Glutamatergic neuron (in vitro differentiated cells): ENCODE measurements at regions not wholly inside any gene's neighbourhood (a gene's known extent, or its start where the extent isn't known, plus 50 kb on each side); places are given as distances from the start of the nearest gene placed in this dataset.

Experiments
- DNase-seq: peaks from one replicate; pipeline ENCODE4 v3.0.0; 2022
- H3K27ac Mint-ChIP-seq: one replicate; pipeline ENCODE4 v1.8.0; 2020; ENCODE audit warnings: mild to moderate bottlenecking, mixed read lengths, inconsistent platforms; ENCODE audit not compliant: unreplicated experiment
- H3K27me3 Mint-ChIP-seq: one replicate; pipeline ENCODE4 v1.8.0; 2020; ENCODE audit warnings: mild to moderate bottlenecking, moderate library complexity, mixed read lengths, inconsistent platforms; ENCODE audit not compliant: unreplicated experiment
- H3K36me3 Mint-ChIP-seq: one replicate; pipeline ENCODE4 v1.8.0; 2020; ENCODE audit warnings: mild to moderate bottlenecking, mixed read lengths, inconsistent platforms; ENCODE audit not compliant: unreplicated experiment
- H3K4me1 Mint-ChIP-seq: one replicate; pipeline ENCODE4 v1.8.0; 2020; ENCODE audit warnings: mild to moderate bottlenecking, low read depth, mixed read lengths, inconsistent platforms; ENCODE audit not compliant: unreplicated experiment
- H3K4me3 Mint-ChIP-seq: one replicate; pipeline ENCODE4 v1.8.0; 2020; ENCODE audit warnings: mild to moderate bottlenecking, mixed read lengths, inconsistent platforms; ENCODE audit not compliant: unreplicated experiment
- H3K9me3 Mint-ChIP-seq: one replicate; pipeline ENCODE4 v1.8.0; 2020; ENCODE audit warnings: mild to moderate bottlenecking, moderate library complexity, mixed read lengths, inconsistent platforms; ENCODE audit not compliant: unreplicated experiment
- TF ChIP-seq, protein P1 (sequence below): fragments of 200-600 bp; sonication (generic); IDR thresholded peaks from one replicate; pipeline ENCODE4 v1.5.0; 2021; ENCODE audit not compliant: partially characterized antibody, unreplicated experiment

DNA sequence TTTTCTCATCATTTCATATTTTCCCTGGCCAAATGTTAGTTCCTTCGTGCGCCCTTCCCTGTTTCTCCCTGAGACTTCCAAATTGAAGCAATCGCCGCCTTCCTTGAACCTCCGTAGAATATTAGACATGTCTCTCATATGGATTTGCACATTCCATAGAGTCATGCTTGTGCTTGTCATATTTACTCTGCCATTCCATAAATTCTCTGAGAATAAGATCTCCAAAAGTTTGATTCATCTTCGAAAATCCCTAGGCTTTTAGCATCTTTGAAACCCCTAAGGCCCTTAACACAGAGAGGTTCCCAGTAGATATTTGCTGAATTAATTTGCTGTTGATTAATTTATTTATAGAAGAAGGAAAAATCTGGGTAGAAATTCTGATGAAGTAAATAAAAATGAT is 202.2 kb upstream of the PIK3C3 start:
- TF ChIP-seq, protein P1, sequence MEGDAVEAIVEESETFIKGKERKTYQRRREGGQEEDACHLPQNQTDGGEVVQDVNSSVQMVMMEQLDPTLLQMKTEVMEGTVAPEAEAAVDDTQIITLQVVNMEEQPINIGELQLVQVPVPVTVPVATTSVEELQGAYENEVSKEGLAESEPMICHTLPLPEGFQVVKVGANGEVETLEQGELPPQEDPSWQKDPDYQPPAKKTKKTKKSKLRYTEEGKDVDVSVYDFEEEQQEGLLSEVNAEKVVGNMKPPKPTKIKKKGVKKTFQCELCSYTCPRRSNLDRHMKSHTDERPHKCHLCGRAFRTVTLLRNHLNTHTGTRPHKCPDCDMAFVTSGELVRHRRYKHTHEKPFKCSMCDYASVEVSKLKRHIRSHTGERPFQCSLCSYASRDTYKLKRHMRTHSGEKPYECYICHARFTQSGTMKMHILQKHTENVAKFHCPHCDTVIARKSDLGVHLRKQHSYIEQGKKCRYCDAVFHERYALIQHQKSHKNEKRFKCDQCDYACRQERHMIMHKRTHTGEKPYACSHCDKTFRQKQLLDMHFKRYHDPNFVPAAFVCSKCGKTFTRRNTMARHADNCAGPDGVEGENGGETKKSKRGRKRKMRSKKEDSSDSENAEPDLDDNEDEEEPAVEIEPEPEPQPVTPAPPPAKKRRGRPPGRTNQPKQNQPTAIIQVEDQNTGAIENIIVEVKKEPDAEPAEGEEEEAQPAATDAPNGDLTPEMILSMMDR: no peak
- Mint-ChIP-seq H3K36me3 (no peaks in the 10 kb centered on the region), H3K9me3 (no peaks in the 10 kb centered on the region), H3K27me3 (no peaks in the 10 kb centered on the region), H3K27ac (no peak overlapping the region), H3K4me1 (no peaks in the 10 kb centered on the region), H3K4me3 (no peak overlapping the region)
- DNase-seq: no peak

DNA sequence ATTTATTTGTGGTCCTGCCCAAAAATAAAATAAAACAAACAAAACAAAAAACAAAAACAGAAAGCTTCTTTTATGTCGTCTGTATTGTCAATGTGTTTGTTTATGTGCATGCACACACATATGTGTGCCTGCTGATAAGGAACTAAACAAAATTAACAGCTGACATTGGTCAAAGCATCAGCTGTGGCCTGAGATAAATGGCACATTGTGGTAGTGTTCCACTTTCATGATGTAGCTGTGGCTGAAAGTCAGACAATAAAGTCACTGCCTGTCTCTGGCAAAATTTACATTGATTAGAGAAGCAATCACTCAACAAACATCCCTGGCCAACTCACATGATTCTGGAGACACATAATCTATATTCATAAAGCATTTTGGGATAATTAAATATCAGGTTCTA is 203.4 kb upstream of the PIK3C3 start:
- DNase-seq: no peak
- H3K4me3 Mint-ChIP-seq: no peak overlapping the region
- H3K27ac Mint-ChIP-seq: no peak overlapping the region
- H3K9me3 Mint-ChIP-seq: no peaks in the 10 kb centered on the region
- H3K27me3 Mint-ChIP-seq: no peaks in the 10 kb centered on the region
- no peaks in the 10 kb centered on the region for H3K4me1 Mint-ChIP-seq
- TF ChIP-seq, protein P1: no peak
- H3K36me3 Mint-ChIP-seq: no peaks in the 10 kb centered on the region

DNA sequence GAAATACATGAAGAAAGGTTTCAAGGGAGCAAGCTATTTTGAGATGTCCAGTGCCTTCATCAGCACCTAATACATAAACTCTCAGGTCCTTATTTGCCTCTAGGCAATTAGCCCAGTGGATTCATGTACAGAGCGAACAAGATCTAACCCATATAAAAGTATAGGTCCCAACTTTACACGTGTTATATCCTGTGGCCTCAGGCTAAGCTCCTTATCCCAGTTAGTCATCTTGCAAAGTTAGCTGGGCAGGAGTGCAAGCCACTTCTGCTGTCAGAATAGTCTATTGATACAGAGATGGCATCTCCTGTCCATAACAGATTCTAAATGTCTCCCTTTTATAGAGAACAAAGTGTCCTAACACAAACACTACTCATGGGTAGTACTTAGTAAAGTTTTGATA is 203.9 kb upstream of the PIK3C3 start:
- Mint-ChIP-seq H3K9me3 (no peaks in the 10 kb centered on the region), H3K27ac (no peak overlapping the region), H3K27me3 (no peaks in the 10 kb centered on the region), H3K4me1 (no peaks in the 10 kb centered on the region), H3K4me3 (no peak overlapping the region), H3K36me3 (no peaks in the 10 kb centered on the region)
- TF ChIP-seq, protein P1: no peak
- DNase-seq: no peak

DNA sequence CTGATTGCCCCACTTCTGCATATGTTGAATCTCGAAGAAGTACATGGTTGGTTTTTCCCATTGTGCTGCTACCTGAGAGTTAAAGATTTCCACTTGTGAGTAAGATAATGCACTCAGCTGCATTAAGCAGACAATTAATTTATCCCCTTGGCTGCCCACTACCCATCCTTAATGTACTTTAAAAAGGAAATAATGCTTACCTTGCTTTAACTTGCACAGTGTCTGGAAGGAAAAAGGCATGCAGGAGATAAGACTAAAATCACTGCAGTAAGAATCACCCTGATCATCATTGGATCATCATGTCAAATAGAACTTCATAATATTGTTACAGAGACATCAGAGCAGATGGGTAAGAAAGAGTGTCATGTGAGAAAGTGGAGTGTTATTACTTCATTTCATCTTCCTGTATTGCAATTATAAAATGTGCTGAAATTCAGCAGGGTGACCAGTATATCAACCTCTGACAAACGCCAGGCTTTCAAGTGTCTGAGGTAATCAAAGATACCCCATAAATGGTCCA is 207.3 kb upstream of the PIK3C3 start:
- TF ChIP-seq, protein P1: no peak
- Mint-ChIP-seq H3K4me3 (no peak overlapping the region), H3K27me3 (no peaks in the 10 kb centered on the region), H3K27ac (no peak overlapping the region), H3K36me3 (no peaks in the 10 kb centered on the region), H3K9me3 (no peaks in the 10 kb centered on the region), H3K4me1 (peaks cover 3% of the 10 kb centered on the region)
- DNase-seq: no peak

DNA sequence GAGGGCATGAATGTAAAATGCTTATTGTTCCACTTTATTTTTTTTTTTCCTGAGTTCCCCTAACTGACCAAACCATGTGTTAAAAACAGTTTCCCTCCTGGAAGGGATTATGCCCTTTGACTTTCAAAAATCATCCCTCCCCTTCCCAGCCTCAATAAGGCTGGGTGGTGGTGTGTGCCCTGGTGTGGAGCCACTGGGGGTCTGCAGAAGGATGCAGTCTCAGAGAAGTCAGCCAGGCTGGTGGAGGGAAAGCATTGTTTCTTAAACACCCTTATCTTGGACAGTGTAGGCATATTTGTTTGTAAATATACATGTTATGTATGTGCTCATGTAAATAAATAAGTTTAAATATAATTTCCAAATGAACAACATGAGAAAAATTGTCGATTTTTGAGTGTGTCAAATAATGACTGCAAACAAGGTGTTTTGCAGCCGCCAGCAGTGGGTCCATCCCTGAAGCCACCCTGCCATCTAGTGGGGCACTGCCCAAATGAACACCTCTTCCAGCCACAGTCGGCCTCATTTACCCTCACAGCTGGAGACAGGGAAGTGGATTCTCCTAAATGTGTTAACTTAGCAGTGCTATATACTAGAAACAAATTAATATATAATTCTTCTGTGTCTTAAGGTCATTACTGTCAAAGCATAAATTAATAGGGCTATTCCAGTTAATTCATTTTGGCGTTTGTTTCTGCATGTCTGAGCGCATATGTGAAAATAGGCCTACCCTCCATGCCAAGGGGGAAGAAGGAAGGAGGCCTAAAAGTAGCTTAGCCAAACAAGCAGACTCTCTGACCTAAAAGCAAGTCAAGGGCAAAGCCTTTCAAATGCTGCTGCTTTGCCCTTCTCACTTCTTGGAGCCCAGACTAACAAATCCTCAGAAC is 209.6 kb upstream of the PIK3C3 start:
- no peaks in the 10 kb centered on the region for H3K36me3 Mint-ChIP-seq
- no peaks in the 10 kb centered on the region for H3K27me3 Mint-ChIP-seq
- peak; percentile 78 for DNase-seq
- H3K27ac Mint-ChIP-seq: no peak overlapping the region
- H3K4me3 Mint-ChIP-seq: no peak overlapping the region
- TF ChIP-seq, protein P1: peak; percentile 55
- H3K4me1 Mint-ChIP-seq: peaks cover 3% of the 10 kb centered on the region
- no peaks in the 10 kb centered on the region for H3K9me3 Mint-ChIP-seq
